Upper lobe of right lung (tissue), 1 donor: ENCODE measurements at regions not wholly inside any gene's neighbourhood (a gene's known extent, or its start where the extent isn't known, plus 50 kb on each side); places are given as distances from the start of the nearest gene placed in this dataset.

Experiments used
- ATAC-seq: fragments of 200-7000 bp; cut with Tn5 transposase; one replicate; pipeline ENCODE4 v1.9.1; 2020; ENCODE audit warnings: mild to moderate bottlenecking, moderate library complexity
- DNase-seq: peaks from one replicate; pipeline ENCODE4 v3.0.0-alpha.2; 2020
- H3K27ac ChIP-seq: fragments of 200-600 bp; one replicate; pipeline ENCODE4 v1.8.0; 2022
- H3K27me3 ChIP-seq: fragments of 200-600 bp; one replicate; pipeline ENCODE4 v1.8.0; 2022; ENCODE audit warnings: mild to moderate bottlenecking
- H3K36me3 ChIP-seq: fragments of 200-600 bp; one replicate; pipeline ENCODE4 v1.8.0; 2022
- H3K4me1 ChIP-seq: fragments of 200-600 bp; one replicate; pipeline ENCODE4 v1.8.0; 2022
- H3K4me3 ChIP-seq: fragments of 200-600 bp; one replicate; pipeline ENCODE4 v1.8.0; 2022; ENCODE audit warnings: mild to moderate bottlenecking
- H3K9me3 ChIP-seq: fragments of 200-600 bp; one replicate; pipeline ENCODE4 v1.8.0; 2022
- intact Hi-C: fragments of 100-400 bp; cut with DNase I; formaldehyde crosslinking; loops from one replicate; pipeline ENCODE4 v1.11.0; 2022
- TF ChIP-seq, protein P1 (sequence below): fragments of 200-600 bp; IDR thresholded peaks from one replicate; pipeline ENCODE4 v1.8.0; 2022; ENCODE audit warnings: antibody characterized with exemption
- donor health status: DM: no; HTN: yes; CAD: no; lungs with severe emphysema.

DNA sequence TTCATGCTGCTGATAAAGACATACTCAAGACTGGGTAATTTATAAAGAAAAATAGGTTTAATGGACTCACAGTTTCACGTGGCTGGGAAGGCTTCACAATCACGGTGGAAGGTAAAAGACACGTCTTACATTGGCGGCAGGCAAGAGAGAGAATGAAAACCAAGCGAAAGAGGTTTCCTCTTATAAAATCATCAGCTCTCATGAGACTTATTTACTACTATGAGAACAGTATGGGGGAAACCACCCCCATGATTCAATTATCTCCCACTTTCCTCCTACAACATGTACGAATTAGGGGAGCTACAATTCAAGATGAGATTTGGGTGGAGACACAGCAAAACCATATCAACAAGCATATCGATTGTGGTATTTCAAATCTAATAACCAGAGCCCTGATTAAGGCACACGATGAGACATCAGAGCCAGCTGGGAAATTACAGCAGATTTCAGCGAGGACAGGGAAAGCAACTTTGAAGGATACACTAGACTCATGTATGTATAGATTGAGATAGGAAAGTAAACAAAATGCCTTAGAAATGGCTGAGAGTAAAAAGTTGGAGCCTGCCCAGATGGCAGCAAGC lies 129.8 kb upstream of the GJE1 start:
- no peaks in the 10 kb centered on the region for H3K36me3 ChIP-seq
- ATAC-seq (no peak), DNase-seq (no peak)
- no peaks in the 10 kb centered on the region for H3K9me3 ChIP-seq
- H3K27me3 ChIP-seq, result no peaks in the 10 kb centered on the region
- intact Hi-C loops, result no loop called here
- H3K4me1 ChIP-seq, result no peaks in the 10 kb centered on the region
- H3K27ac ChIP-seq, result no peak overlapping the region
- TF ChIP-seq, protein P1, sequence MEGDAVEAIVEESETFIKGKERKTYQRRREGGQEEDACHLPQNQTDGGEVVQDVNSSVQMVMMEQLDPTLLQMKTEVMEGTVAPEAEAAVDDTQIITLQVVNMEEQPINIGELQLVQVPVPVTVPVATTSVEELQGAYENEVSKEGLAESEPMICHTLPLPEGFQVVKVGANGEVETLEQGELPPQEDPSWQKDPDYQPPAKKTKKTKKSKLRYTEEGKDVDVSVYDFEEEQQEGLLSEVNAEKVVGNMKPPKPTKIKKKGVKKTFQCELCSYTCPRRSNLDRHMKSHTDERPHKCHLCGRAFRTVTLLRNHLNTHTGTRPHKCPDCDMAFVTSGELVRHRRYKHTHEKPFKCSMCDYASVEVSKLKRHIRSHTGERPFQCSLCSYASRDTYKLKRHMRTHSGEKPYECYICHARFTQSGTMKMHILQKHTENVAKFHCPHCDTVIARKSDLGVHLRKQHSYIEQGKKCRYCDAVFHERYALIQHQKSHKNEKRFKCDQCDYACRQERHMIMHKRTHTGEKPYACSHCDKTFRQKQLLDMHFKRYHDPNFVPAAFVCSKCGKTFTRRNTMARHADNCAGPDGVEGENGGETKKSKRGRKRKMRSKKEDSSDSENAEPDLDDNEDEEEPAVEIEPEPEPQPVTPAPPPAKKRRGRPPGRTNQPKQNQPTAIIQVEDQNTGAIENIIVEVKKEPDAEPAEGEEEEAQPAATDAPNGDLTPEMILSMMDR, result no peak
- H3K4me3 ChIP-seq, result no peak overlapping the region

DNA sequence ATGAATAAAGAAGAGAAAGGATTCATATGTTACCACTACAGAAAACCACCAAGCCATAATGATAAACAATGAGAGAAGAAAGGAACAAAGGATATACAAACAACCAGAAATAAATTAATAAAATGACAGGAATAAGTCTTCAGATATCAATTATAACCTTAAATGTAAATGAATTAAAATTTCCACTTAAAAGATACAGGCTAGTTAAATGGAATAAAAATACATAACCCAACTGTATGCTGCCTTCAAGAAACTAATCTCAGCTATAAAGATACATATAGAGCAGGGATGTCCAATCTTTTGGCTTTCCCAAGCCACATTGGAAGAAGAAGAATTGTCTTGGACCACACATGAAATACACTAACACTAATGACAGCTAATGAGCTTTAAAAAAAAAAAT lies 135.9 kb upstream of the GJE1 start:
- Histone ChIP-seq H3K27ac (no peak overlapping the region), H3K9me3 (no peaks in the 10 kb centered on the region), H3K36me3 (no peaks in the 10 kb centered on the region), H3K4me1 (no peaks in the 10 kb centered on the region), H3K27me3 (no peaks in the 10 kb centered on the region), H3K4me3 (no peak overlapping the region)
- DNase-seq, result no peak
- intact Hi-C loops, result no loop called here
- no peak for ATAC-seq
- TF ChIP-seq, protein P1, result no peak

DNA sequence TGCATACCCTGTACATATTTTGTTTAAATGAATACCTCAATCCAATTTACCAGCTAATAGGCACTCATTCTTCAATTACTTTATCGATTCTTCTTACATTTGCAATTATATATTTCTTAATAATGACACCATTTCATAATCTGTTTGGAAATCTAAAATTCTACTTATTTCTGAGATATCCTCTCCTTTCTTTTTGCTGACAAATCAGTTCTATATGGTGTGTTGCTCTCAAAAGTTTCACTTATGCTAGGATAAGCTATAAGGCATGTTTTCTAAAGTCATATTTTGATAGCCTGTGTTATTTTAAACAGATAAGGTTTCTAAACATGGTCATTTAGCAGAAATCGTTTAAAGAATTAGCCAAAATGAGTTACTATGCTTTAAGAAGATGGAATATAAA lies 140.6 kb upstream of the GJE1 start:
- intact Hi-C loops, result no loop called here
- no peaks in the 10 kb centered on the region for H3K9me3 ChIP-seq
- DNase-seq (no peak), ATAC-seq (no peak)
- no peak overlapping the region for H3K4me3 ChIP-seq
- H3K27ac ChIP-seq, result no peak overlapping the region
- TF ChIP-seq, protein P1, result no peak
- no peaks in the 10 kb centered on the region for H3K36me3 ChIP-seq
- no peaks in the 10 kb centered on the region for H3K4me1 ChIP-seq
- no peaks in the 10 kb centered on the region for H3K27me3 ChIP-seq

DNA sequence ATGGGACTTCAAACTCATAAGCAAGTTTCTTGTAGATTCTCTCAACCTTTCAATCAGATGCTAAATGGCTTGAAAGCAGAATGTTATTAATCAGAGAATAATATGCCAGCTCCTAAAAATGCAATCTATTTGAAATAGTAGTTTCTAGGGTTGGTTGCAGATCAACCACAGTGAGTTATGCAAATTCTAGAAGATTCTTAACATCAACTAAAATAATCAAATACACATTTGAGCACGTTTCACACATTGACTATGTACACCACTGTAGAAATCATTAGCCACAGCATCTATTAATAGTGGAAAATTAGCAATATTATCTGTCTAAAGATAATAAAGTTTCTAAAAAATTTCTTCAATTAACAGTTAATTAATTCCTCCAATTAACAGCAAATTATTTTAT lies 141.9 kb upstream of the GJE1 start:
- no peak overlapping the region for H3K4me3 ChIP-seq
- H3K27me3 ChIP-seq, result no peaks in the 10 kb centered on the region
- no peak overlapping the region for H3K27ac ChIP-seq
- H3K9me3 ChIP-seq, result no peaks in the 10 kb centered on the region
- TF ChIP-seq, protein P1, result no peak
- ATAC-seq, result no peak
- no peak for DNase-seq
- intact Hi-C loops, result no loop called here
- no peaks in the 10 kb centered on the region for H3K36me3 ChIP-seq
- H3K4me1 ChIP-seq, result no peaks in the 10 kb centered on the region

DNA sequence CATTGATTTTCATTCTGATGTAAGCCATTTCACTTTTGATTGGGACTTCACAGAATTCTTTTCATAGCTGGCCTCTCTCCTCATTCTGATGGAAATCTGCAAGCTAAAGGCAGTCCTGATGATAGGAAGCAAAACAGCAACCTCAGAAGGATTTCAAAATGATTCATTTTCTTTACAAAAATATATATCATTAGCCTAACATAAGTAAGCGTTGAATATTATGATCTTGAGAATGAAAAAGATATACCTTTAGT lies 143.1 kb upstream of the GJE1 start:
- Histone ChIP-seq H3K36me3 (no peaks in the 10 kb centered on the region), H3K9me3 (no peaks in the 10 kb centered on the region), H3K27me3 (no peaks in the 10 kb centered on the region), H3K4me1 (no peaks in the 10 kb centered on the region), H3K4me3 (no peak overlapping the region), H3K27ac (no peak overlapping the region)
- ATAC-seq (no peak), DNase-seq (no peak)
- TF ChIP-seq, protein P1, result no peak
- intact Hi-C loops, result no loop called here

DNA sequence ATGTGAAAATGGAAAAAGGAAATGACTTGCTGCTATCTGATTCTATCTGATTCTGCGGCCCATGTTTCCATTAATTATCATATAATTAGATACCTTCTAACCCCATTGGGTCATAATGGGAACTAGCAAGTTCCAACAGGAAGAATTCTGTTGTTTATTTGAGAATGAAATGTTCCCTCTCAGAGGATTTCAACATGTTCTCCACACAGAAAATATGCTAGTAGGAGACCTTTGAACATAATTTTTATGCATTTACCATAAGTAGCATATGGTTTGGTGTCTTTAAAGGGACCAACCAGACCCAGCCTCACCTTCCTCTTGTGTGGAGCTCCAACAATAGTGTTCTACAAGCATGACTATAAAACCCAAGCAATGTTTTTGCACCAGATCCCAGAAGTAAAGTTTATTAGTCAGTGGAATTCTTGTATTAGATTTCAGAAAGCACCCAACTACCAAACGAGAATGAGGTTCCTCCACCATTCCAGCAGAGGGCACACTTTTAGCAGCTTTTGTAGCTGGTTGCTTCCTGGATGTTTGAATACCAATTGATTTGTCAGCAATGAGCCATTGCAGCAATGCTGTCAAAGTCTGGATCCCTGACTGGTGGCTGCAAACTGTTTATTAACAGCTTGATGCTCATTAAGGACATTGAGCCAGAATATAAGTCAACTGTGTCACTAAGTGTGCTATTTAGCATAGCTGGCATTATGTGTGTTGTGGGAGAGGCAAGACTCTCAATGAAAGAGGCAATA lies 143.6 kb upstream of the GJE1 start:
- no peak overlapping the region for H3K4me3 ChIP-seq
- no peaks in the 10 kb centered on the region for H3K27me3 ChIP-seq
- no peaks in the 10 kb centered on the region for H3K9me3 ChIP-seq
- DNase-seq (no peak), ATAC-seq (peak; percentile 55)
- H3K4me1 ChIP-seq, result no peaks in the 10 kb centered on the region
- intact Hi-C loops, result no loop called here
- TF ChIP-seq, protein P1, result peak; percentile 59
- no peaks in the 10 kb centered on the region for H3K36me3 ChIP-seq
- H3K27ac ChIP-seq, result no peak overlapping the region
